Psoas muscle (tissue), 7 donors: ENCODE measurements at regions not wholly inside any gene's neighbourhood (a gene's known extent, or its start where the extent isn't known, plus 50 kb on each side); places are given as distances from the start of the nearest gene placed in this dataset.

Experiments used
- ATAC-seq, 4 donors: fragments of 200-7000 bp; cut with Tn5 transposase; one replicate each; pipeline ENCODE4 v1.9.1; 2020; ENCODE audit warnings: moderate library complexity in 3 of 4, mild to moderate bottlenecking in 2 of 4
- DNase-seq, 2 donors: peaks; one replicate each; pipeline ENCODE4 v3.0.0-alpha.2; 2020
- H3K27ac ChIP-seq: fragments of 200-600 bp; one replicate; pipeline ENCODE4 v1.8.0; 2022
- H3K27me3 ChIP-seq, 3 donors: fragments of 200-600 bp in 1 of 3; one replicate each; pipeline versions ENCODE4 v1.6.1 to v1.8.0; 2013 to 2022; ENCODE audit warnings: low read length in 2 of 3, mild to moderate bottlenecking in 2 of 3, moderate library complexity in 1 of 3; ENCODE audit not compliant: insufficient read depth in 3 of 3
- H3K36me3 ChIP-seq, 2 donors: fragments of 200-600 bp in 1 of 2; one replicate each; pipeline versions ENCODE4 v1.6.1 to v1.8.0; 2013 to 2022; ENCODE audit warnings: low read depth in 1 of 2, mild to moderate bottlenecking in 1 of 2, moderate library complexity in 1 of 2; ENCODE audit not compliant: insufficient read depth in 1 of 2
- H3K4me1 ChIP-seq: fragments of 200-600 bp; one replicate; pipeline ENCODE4 v1.8.0; 2022
- H3K4me3 ChIP-seq: fragments of 200-600 bp; one replicate; pipeline ENCODE4 v1.8.0; 2022; ENCODE audit warnings: mild to moderate bottlenecking
- H3K9me3 ChIP-seq: fragments of 200-600 bp; one replicate; pipeline ENCODE4 v1.8.0; 2022
- WGBS, 3 donors: extraction: QIAGEN DNeasy Blood & Tissue Kit; methylation state at CpG; one replicate each; pipeline versions ENCODE4 v1.1.6 to v1.1.7; 2013; 5-methylcytosine and 5-hydroxymethylcytosine counted together
- intact Hi-C, 2 donors: fragments of 100-400 bp; cut with DNase I; formaldehyde crosslinking; loops; one replicate each; pipeline versions ENCODE4 v1.11.0 to v1.14.2; 2022
- TF ChIP-seq, protein P1 (sequence below): fragments of 200-600 bp; IDR thresholded peaks from one replicate; pipeline ENCODE4 v1.8.0; 2022; ENCODE audit warnings: antibody characterized with exemption
- donor health status: healthy with polysubstance abuse.
- donor health status: DM: no; HTN: no; CAD: no; lungs with moderate emphysema.
- donor health status: Bipolar disorder and iron deficiency.
- donor health status: healthy.
- donor health status: DM: yes; HTN: yes; CAD: no.
- donor health status: DM: no; HTN: no; CAD: no.
- donor health status: DM: yes; HTN: yes; CAD: no.

DNA sequence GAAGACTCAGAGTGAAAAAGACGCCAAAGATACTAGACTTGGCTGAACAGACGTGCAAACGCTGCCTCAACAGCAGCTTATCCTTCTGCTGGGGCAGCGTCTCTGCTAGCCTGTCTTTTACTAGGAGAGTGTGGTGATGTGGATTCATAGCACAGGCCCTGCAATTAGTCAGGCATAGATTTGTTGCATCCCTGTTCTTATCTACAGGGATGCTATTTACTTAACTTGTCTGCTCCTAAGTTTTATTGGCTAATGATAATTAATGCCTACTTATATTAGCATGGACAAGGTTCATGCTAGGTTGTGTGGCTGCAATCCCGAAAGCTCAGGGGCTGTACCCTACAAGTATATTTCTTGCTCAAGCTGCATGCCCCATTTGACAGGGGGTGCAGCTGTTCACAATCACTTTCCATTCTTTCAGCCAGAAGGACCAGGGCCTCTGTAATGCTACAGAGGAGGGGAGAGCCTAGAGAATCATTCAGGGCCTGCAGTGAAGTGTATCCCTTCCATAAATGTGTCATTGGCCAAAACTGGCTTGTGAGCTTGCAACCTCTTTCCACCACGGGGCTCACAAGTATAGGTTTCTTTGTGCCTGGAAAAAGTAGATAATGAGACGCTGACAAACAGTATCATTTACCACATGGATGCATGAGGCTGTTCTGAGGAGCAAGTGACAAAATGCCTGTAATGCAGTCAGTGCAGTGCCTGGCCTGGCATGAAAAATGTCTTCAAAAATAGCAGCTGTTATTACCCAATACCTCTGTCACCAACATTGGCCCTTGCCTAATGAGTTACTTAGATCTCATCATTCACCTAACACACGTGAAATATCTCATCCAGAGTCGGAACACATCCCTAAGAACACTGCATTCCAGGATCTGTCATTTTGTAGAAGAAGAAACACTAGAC is 685.8 kb upstream of the API5 start:
- intact Hi-C loops: no loop called here
- Histone ChIP-seq H3K27me3 (no peaks in the 10 kb centered on the region), H3K36me3 (no peaks in the 10 kb centered on the region), H3K9me3 (no peaks in the 10 kb centered on the region), H3K27ac (no peak overlapping the region), H3K4me3 (no peak overlapping the region), H3K4me1 (no peaks in the 10 kb centered on the region)
- DNase-seq: no peak
- TF ChIP-seq, protein P1, sequence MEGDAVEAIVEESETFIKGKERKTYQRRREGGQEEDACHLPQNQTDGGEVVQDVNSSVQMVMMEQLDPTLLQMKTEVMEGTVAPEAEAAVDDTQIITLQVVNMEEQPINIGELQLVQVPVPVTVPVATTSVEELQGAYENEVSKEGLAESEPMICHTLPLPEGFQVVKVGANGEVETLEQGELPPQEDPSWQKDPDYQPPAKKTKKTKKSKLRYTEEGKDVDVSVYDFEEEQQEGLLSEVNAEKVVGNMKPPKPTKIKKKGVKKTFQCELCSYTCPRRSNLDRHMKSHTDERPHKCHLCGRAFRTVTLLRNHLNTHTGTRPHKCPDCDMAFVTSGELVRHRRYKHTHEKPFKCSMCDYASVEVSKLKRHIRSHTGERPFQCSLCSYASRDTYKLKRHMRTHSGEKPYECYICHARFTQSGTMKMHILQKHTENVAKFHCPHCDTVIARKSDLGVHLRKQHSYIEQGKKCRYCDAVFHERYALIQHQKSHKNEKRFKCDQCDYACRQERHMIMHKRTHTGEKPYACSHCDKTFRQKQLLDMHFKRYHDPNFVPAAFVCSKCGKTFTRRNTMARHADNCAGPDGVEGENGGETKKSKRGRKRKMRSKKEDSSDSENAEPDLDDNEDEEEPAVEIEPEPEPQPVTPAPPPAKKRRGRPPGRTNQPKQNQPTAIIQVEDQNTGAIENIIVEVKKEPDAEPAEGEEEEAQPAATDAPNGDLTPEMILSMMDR: no peak
- ATAC-seq: no peak
- WGBS, 3 donors: 42 to 52% (median 46%) methylated on average over 9 of the region's 9 CpGs

DNA sequence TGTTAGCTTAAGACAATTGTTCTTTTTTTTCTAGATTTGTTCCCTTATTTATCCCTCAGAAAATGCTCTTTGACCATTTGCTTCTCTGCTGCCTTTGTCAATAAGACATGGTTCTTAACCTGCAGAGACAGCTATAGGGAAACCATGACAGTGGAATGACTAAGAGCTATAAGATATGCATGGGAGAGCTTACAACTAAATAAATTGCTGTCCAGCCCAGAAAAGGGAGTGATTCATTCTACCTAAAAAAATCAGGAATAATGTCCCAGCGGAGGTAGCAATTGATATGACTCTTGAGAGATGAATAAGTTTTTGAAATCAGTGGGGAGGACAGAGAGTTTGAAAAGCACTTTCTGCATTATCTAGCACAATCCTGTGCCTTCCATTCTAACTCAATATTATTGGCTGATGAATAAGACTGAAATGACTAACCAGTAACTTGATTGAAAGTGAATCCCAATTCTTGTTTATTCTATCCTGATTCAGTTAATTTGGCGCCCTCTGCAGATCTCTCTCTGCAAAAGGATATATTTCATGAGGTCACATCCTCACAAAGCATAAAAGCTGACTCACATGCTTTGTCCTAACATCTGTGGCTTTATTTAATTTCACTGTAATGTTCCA is 680.5 kb upstream of the API5 start:
- Histone ChIP-seq H3K9me3 (no peaks in the 10 kb centered on the region), H3K27ac (no peak overlapping the region), H3K4me1 (no peaks in the 10 kb centered on the region), H3K4me3 (no peak overlapping the region), H3K36me3 (no peaks in the 10 kb centered on the region), H3K27me3 (no peaks in the 10 kb centered on the region)
- DNase-seq (no peak), ATAC-seq (no peak)
- intact Hi-C loops: no loop called here
- TF ChIP-seq, protein P1: no peak
- WGBS, 3 donors: 48 to 55% (median 52%) methylated on average over 2 of the region's 2 CpGs

DNA sequence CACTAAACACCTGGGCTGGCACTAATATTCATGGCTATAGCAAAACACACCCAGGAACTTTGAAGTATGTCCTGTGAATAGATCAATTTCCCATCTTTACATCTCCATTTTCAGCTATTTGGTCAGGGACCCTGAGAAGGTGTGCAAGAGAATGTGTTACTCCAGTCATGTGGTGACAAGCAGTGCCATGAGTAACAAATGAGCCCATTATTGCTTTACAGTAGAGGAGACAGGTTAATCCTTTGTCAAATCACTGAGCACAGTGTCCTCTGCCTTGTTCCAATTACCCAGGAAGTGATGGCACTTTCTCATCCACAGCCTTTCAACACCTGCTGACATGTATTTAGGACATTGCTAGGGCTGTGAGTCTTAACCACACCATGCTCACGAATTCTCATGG is 664.8 kb upstream of the API5 start:
- Histone ChIP-seq H3K27ac (no peak overlapping the region), H3K27me3 (no peaks in the 10 kb centered on the region), H3K9me3 (no peaks in the 10 kb centered on the region), H3K36me3 (no peaks in the 10 kb centered on the region), H3K4me1 (no peaks in the 10 kb centered on the region), H3K4me3 (no peak overlapping the region)
- DNase-seq (no peak), ATAC-seq (no peak)
- intact Hi-C loops: no loop called here
- TF ChIP-seq, protein P1: no peak
- WGBS, 3 donors: 41 to 67% (median 53%) methylated on average over 1 of the region's 1 CpG

DNA sequence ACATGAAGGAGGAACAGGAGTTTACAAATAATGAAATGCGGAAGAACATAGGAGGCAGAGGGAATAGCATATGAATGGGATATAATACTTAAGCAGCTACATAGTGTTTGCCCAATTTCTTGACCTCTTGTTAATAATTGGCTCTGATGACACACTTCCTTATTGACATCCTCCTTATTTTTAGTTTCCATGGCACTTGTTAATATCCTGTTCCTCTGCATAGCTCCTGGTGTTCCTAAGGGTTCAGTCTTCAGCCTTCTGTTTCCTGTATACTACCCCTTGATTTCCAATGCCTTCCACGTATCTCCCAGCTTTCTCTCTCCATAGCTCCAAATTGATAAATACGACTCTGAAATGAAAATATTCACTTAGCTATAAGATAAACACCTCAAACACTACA is 663.8 kb upstream of the API5 start:
- intact Hi-C loops: no loop called here
- H3K9me3 ChIP-seq: no peaks in the 10 kb centered on the region
- TF ChIP-seq, protein P1: no peak

More for the DNA sequence above, 663.8 kb upstream of the API5 start:
- ATAC-seq: no peak
- DNase-seq: no peak
- no peak overlapping the region for H3K27ac ChIP-seq
- H3K4me1 ChIP-seq: no peaks in the 10 kb centered on the region
- no peaks in the 10 kb centered on the region for H3K27me3 ChIP-seq
- H3K4me3 ChIP-seq: no peak overlapping the region
- H3K36me3 ChIP-seq: no peaks in the 10 kb centered on the region
- WGBS, 3 donors: 70 to 74% (median 71%) methylated on average over 3 of the region's 3 CpGs
